ENCODE measurements at regions not wholly inside any gene's neighbourhood (a gene's known extent, or its start where the extent isn't known, plus 50 kb on each side); places are given as distances from the start of the nearest gene placed in this dataset.

DNA sequence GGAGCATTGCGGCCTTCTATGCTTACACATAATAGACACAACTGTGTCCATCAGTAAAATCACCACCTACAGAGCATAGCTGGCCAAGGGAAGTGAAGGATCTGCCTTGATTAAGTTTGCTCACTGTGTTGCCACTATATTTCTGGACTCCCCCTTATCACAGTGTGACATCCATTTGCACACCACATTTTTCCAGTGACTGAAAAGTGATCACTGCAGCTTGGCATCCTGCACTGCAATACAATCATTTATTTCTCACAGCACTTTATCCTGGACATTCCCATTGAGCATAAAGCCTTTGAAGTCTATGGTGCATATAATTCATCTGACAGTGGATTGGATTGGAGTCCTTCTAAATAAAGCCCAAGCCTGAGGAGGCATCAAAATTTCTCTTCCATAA, 217.2 kb downstream of the NOVA1 start:
- H3K36me3 Mint-ChIP-seq: no peaks in the 10 kb centered on the region
- no peak for DNase-seq
- Histone ChIP-seq H3K9me3 (ENCODE audit: control insufficient read depth in 2 of 2, low read length in 2 of 2) (peaks cover 6 to 10% of the 10 kb centered on the region in 2 experiments), H3K27ac (ENCODE audit: insufficient read depth, low read length, poor library complexity, severe bottlenecking) (no peak overlapping the region), H3K36me3 (ENCODE audit: control insufficient read depth, insufficient read depth, low read length) (no peaks in the 10 kb centered on the region), H3K27me3 (ENCODE audit: control insufficient read depth, insufficient read depth, low read length) (no peaks in the 10 kb centered on the region), H3K4me1 (ENCODE audit: control insufficient read depth, insufficient read depth, low read length, poor library complexity, severe bottlenecking) (no peaks in the 10 kb centered on the region), H3K4me3 (ENCODE audit: low read depth, low read length) (no peak overlapping the region)
- H3K9me3 Mint-ChIP-seq: peaks cover 0 to 32% (median 10%) of the 10 kb centered on the region in 7 donors
- H3K27ac Mint-ChIP-seq: no peak overlapping the region
- no peaks in the 10 kb centered on the region for H3K4me1 Mint-ChIP-seq
- no peak for ATAC-seq (ENCODE audit: low read depth in 2 of 2)
- no peaks in the 10 kb centered on the region for H3K27me3 Mint-ChIP-seq
- no peak overlapping the region for H3K4me3 Mint-ChIP-seq

GRCh38 chr14:26379951-26380350, 217.9 kb downstream of the NOVA1 start:
- no peak for ATAC-seq (ENCODE audit: low read depth in 2 of 2)

DNA sequence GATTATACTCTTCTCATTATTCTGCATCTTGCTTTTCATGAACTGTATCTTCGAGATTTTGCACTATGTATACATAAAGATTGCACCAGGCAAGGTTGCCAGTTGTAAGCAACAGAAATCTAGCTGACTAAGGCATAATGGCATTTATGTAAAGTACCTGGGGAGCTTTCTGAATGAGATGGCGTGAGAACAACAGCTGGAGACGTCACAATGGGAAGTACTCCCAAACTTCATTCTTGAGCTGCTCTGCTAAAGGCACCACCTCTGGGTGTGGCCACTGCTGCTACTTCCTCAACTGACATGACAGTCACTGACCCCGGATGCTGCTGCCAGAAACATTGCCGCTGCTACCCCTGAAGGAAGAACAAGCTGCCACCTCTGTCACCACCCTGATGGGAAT, 220.7 kb downstream of the NOVA1 start:
- no peaks in the 10 kb centered on the region for H3K4me1 ChIP-seq (ENCODE audit: control insufficient read depth, insufficient read depth, low read length, poor library complexity, severe bottlenecking)
- Mint-ChIP-seq H3K27ac (no peak overlapping the region), H3K36me3 (no peaks in the 10 kb centered on the region), H3K4me1 (no peaks in the 10 kb centered on the region), H3K4me3 (no peak overlapping the region), H3K27me3 (no peaks in the 10 kb centered on the region), H3K9me3 (peaks cover 5 to 24% (median 11%) of the 10 kb centered on the region in 7 donors)
- no peaks in the 10 kb centered on the region for H3K36me3 ChIP-seq (ENCODE audit: control insufficient read depth, insufficient read depth, low read length)
- H3K27ac ChIP-seq (ENCODE audit: insufficient read depth, low read length, poor library complexity, severe bottlenecking): no peak overlapping the region
- ATAC-seq (ENCODE audit: low read depth in 2 of 2) (no peak), DNase-seq (no peak)
- H3K4me3 ChIP-seq (ENCODE audit: low read depth, low read length): no peak overlapping the region
- no peaks in the 10 kb centered on the region for H3K27me3 ChIP-seq (ENCODE audit: control insufficient read depth, insufficient read depth, low read length)
- peaks cover under 1 to 10% of the 10 kb centered on the region in 2 experiments for H3K9me3 ChIP-seq (ENCODE audit: control insufficient read depth in 2 of 2, low read length in 2 of 2)

More at GRCh38 chr14:26379951-26380350, 217.9 kb downstream of the NOVA1 start:
- Mint-ChIP-seq H3K27me3 (no peaks in the 10 kb centered on the region), H3K4me1 (no peaks in the 10 kb centered on the region), H3K9me3 (peaks cover 0 to 29% (median 10%) of the 10 kb centered on the region in 7 donors), H3K4me3 (no peak overlapping the region), H3K36me3 (no peaks in the 10 kb centered on the region), H3K27ac (no peak overlapping the region)
- no peak for DNase-seq
- Histone ChIP-seq H3K4me3 (ENCODE audit: low read depth, low read length) (no peak overlapping the region), H3K9me3 (ENCODE audit: control insufficient read depth in 2 of 2, low read length in 2 of 2) (peaks cover 6 to 10% of the 10 kb centered on the region in 2 experiments), H3K27me3 (ENCODE audit: control insufficient read depth, insufficient read depth, low read length) (no peaks in the 10 kb centered on the region), H3K4me1 (ENCODE audit: control insufficient read depth, insufficient read depth, low read length, poor library complexity, severe bottlenecking) (no peaks in the 10 kb centered on the region), H3K27ac (ENCODE audit: insufficient read depth, low read length, poor library complexity, severe bottlenecking) (no peak overlapping the region), H3K36me3 (ENCODE audit: control insufficient read depth, insufficient read depth, low read length) (no peaks in the 10 kb centered on the region)

- Histone ChIP-seq H3K9me3 (ENCODE audit: control insufficient read depth in 2 of 2, low read length in 2 of 2) (peaks cover 1 to 4% of the 10 kb centered on the region in 2 experiments), H3K27me3 (ENCODE audit: control insufficient read depth, insufficient read depth, low read length) (no peaks in the 10 kb centered on the region), H3K4me1 (ENCODE audit: control insufficient read depth, insufficient read depth, low read length, poor library complexity, severe bottlenecking) (no peaks in the 10 kb centered on the region), H3K27ac (ENCODE audit: insufficient read depth, low read length, poor library complexity, severe bottlenecking) (no peak overlapping the region), H3K36me3 (ENCODE audit: control insufficient read depth, insufficient read depth, low read length) (no peaks in the 10 kb centered on the region), H3K4me3 (ENCODE audit: low read depth, low read length) (no peak overlapping the region)
- no peak for DNase-seq
- ATAC-seq (ENCODE audit: low read depth in 2 of 2): no peak
- H3K36me3 Mint-ChIP-seq: no peaks in the 10 kb centered on the region
- H3K4me3 Mint-ChIP-seq: no peak overlapping the region
- H3K27me3 Mint-ChIP-seq: no peaks in the 10 kb centered on the region
- H3K27ac Mint-ChIP-seq: no peak overlapping the region
- H3K9me3 Mint-ChIP-seq: peaks cover 4 to 17% (median 10%) of the 10 kb centered on the region in 7 donors
- no peaks in the 10 kb centered on the region for H3K4me1 Mint-ChIP-seq
Measured at GRCh38 chr14:26370115-26370514, 227.7 kb downstream of the NOVA1 start.

GRCh38 chr14:26363689-26364088, 234.1 kb downstream of the NOVA1 start:
- H3K27ac ChIP-seq (ENCODE audit: insufficient read depth, low read length, poor library complexity, severe bottlenecking): no peak overlapping the region
- H3K4me3 ChIP-seq (ENCODE audit: low read depth, low read length): no peak overlapping the region
- ATAC-seq (ENCODE audit: low read depth in 2 of 2) (no peak), DNase-seq (no peak)
- H3K9me3 ChIP-seq (ENCODE audit: control insufficient read depth in 2 of 2, low read length in 2 of 2): peaks cover 0 to 19% of the 10 kb centered on the region in 2 experiments
- H3K36me3 ChIP-seq (ENCODE audit: control insufficient read depth, insufficient read depth, low read length): no peaks in the 10 kb centered on the region
- no peak overlapping the region for H3K27ac Mint-ChIP-seq
- no peaks in the 10 kb centered on the region for H3K27me3 ChIP-seq (ENCODE audit: control insufficient read depth, insufficient read depth, low read length)
- H3K4me1 Mint-ChIP-seq: no peaks in the 10 kb centered on the region
- H3K27me3 Mint-ChIP-seq: no peaks in the 10 kb centered on the region
- peaks cover 3 to 12% (median 4%) of the 10 kb centered on the region in 7 donors for H3K9me3 Mint-ChIP-seq
- no peaks in the 10 kb centered on the region for H3K36me3 Mint-ChIP-seq
- H3K4me3 Mint-ChIP-seq: no peak overlapping the region
- H3K4me1 ChIP-seq (ENCODE audit: control insufficient read depth, insufficient read depth, low read length, poor library complexity, severe bottlenecking): no peaks in the 10 kb centered on the region

- Mint-ChIP-seq H3K27ac (no peak overlapping the region), H3K9me3 (peaks cover 0 to 28% (median 16%) of the 10 kb centered on the region in 7 donors), H3K36me3 (no peaks in the 10 kb centered on the region), H3K27me3 (no peaks in the 10 kb centered on the region), H3K4me3 (no peak overlapping the region), H3K4me1 (no peaks in the 10 kb centered on the region)
- no peaks in the 10 kb centered on the region for H3K4me1 ChIP-seq (ENCODE audit: control insufficient read depth, insufficient read depth, low read length, poor library complexity, severe bottlenecking)
- ATAC-seq (ENCODE audit: low read depth in 2 of 2): no peak
- H3K27me3 ChIP-seq (ENCODE audit: control insufficient read depth, insufficient read depth, low read length): no peaks in the 10 kb centered on the region
- no peak for DNase-seq
- peaks cover 2 to 12% of the 10 kb centered on the region in 2 experiments for H3K9me3 ChIP-seq (ENCODE audit: control insufficient read depth in 2 of 2, low read length in 2 of 2)
- H3K4me3 ChIP-seq (ENCODE audit: low read depth, low read length): no peak overlapping the region
- no peaks in the 10 kb centered on the region for H3K36me3 ChIP-seq (ENCODE audit: control insufficient read depth, insufficient read depth, low read length)
- no peak overlapping the region for H3K27ac ChIP-seq (ENCODE audit: insufficient read depth, low read length, poor library complexity, severe bottlenecking)
Measured at GRCh38 chr14:26344596-26344995, 253.2 kb downstream of the NOVA1 start.

GRCh38 chr14:26339381-26339780, 258.5 kb downstream of the NOVA1 start:
- no peak overlapping the region for H3K4me3 Mint-ChIP-seq
- DNase-seq (no peak), ATAC-seq (ENCODE audit: low read depth in 2 of 2) (no peak)
- no peak overlapping the region for H3K27ac Mint-ChIP-seq
- no peak overlapping the region for H3K4me3 ChIP-seq (ENCODE audit: low read depth, low read length)
- H3K36me3 Mint-ChIP-seq: no peaks in the 10 kb centered on the region
- no peaks in the 10 kb centered on the region for H3K36me3 ChIP-seq (ENCODE audit: control insufficient read depth, insufficient read depth, low read length)
- no peaks in the 10 kb centered on the region for H3K27me3 Mint-ChIP-seq
- H3K27me3 ChIP-seq (ENCODE audit: control insufficient read depth, insufficient read depth, low read length): no peaks in the 10 kb centered on the region
- no peaks in the 10 kb centered on the region for H3K4me1 Mint-ChIP-seq
- no peaks in the 10 kb centered on the region for H3K4me1 ChIP-seq (ENCODE audit: control insufficient read depth, insufficient read depth, low read length, poor library complexity, severe bottlenecking)
- no peak overlapping the region for H3K27ac ChIP-seq (ENCODE audit: insufficient read depth, low read length, poor library complexity, severe bottlenecking)
- H3K9me3 ChIP-seq (ENCODE audit: control insufficient read depth in 2 of 2, low read length in 2 of 2): peaks cover 0 to 14% of the 10 kb centered on the region in 2 experiments
- peaks cover 0 to 27% (median 10%) of the 10 kb centered on the region in 7 donors for H3K9me3 Mint-ChIP-seq

DNA sequence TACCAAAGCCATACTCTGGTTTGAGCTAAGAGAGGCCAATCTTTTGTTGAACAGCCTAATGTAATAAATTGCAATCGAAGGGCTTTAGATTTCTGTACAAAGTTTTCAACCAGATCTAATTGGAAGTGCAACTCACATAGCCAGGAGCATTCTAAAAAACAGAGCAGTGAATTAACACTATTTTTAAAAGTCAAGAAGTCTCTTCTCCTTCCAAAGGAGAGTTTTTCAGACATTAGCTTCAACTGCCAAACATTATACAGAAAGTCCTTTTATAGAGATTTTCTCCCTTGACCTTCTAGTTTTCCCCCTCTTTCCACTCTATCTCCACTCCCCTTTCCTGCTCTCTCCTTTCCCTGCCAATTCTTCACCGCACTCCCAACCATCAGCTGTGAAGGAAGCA, 259.6 kb downstream of the NOVA1 start:
- Histone ChIP-seq H3K4me1 (ENCODE audit: control insufficient read depth, insufficient read depth, low read length, poor library complexity, severe bottlenecking) (no peaks in the 10 kb centered on the region), H3K27me3 (ENCODE audit: control insufficient read depth, insufficient read depth, low read length) (no peaks in the 10 kb centered on the region), H3K36me3 (ENCODE audit: control insufficient read depth, insufficient read depth, low read length) (no peaks in the 10 kb centered on the region), H3K4me3 (ENCODE audit: low read depth, low read length) (no peak overlapping the region), H3K27ac (ENCODE audit: insufficient read depth, low read length, poor library complexity, severe bottlenecking) (no peak overlapping the region), H3K9me3 (ENCODE audit: control insufficient read depth in 2 of 2, low read length in 2 of 2) (peaks cover 0 to 8% of the 10 kb centered on the region in 2 experiments)
- H3K4me3 Mint-ChIP-seq: no peak overlapping the region
- no peaks in the 10 kb centered on the region for H3K36me3 Mint-ChIP-seq
- peaks cover 0 to 23% (median 8%) of the 10 kb centered on the region in 7 donors for H3K9me3 Mint-ChIP-seq
- H3K27ac Mint-ChIP-seq: no peak overlapping the region
- ATAC-seq (ENCODE audit: low read depth in 2 of 2) (no peak), DNase-seq (no peak)
- H3K4me1 Mint-ChIP-seq: no peaks in the 10 kb centered on the region
- H3K27me3 Mint-ChIP-seq: no peaks in the 10 kb centered on the region

Measured in CD4-positive, CD25-positive, alpha-beta regulatory T cell (primary cell).